ENCODE measurements at regions not wholly inside any gene's neighbourhood (a gene's known extent, or its start where the extent isn't known, plus 50 kb on each side); places are given as distances from the start of the nearest gene placed in this dataset.

DNA sequence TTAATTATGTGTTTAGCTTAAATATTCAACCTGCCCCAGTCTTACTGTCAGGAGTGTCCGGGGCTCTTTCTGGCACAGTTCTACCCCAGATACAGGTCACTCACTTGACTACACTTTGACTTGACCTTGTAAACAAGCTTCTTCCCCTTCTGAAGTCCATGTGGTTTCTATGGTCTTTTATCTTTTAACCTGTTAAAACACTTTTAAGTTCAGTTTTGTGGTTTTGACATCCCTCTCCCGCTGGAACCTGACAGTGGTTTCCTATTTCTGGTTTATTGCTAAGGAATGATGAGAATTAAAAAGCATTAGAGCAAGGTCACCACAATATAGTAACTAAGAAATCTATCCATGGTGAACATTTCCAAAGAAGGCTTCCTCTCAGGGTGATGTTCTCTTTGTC, 300.1 kb downstream of the TMEM167A start:
- WGBS, 4 donors: 78 to 87% (median 81%) methylated on average over 2 of the region's 2 CpGs
- no peak for TF ChIP-seq POLR2A (IDR thresholded peaks at IDR 0.05)
- TF ChIP-seq, protein P1, sequence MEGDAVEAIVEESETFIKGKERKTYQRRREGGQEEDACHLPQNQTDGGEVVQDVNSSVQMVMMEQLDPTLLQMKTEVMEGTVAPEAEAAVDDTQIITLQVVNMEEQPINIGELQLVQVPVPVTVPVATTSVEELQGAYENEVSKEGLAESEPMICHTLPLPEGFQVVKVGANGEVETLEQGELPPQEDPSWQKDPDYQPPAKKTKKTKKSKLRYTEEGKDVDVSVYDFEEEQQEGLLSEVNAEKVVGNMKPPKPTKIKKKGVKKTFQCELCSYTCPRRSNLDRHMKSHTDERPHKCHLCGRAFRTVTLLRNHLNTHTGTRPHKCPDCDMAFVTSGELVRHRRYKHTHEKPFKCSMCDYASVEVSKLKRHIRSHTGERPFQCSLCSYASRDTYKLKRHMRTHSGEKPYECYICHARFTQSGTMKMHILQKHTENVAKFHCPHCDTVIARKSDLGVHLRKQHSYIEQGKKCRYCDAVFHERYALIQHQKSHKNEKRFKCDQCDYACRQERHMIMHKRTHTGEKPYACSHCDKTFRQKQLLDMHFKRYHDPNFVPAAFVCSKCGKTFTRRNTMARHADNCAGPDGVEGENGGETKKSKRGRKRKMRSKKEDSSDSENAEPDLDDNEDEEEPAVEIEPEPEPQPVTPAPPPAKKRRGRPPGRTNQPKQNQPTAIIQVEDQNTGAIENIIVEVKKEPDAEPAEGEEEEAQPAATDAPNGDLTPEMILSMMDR (IDR thresholded peaks at IDR 0.05): no peak

DNA sequence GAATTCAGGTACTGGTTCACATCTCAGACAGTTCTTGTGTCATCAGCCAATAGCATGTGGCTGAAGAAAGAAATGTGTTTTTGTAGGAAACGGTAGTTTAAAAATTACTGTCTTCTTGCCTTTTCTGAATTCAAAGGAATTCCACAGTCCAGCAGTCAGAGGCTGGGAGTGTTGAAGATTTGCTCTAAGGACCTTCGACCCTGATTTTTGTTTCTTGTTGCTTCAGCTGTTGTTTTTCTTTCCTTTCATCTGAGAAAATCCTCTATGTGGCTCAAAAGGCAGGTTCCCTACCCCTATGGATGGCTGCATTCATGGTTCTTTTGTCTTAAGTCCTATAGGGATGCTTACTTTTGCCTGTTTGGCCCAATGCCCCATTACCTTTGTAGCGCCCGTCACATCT, 304.9 kb downstream of the TMEM167A start:
- no peak for ATAC-seq
- Histone ChIP-seq H3K9me3 (no peaks in the 10 kb centered on the region), H3K36me3 (no peaks in the 10 kb centered on the region), H3K4me1 (no peaks in the 10 kb centered on the region), H3K4me3 (no peak overlapping the region), H3K27ac (no peak overlapping the region), H3K27me3 (no peaks in the 10 kb centered on the region)
- no peak for DNase-seq
- 83 to 89% (median 86%) methylated on average over 4 of the region's 4 CpGs for WGBS, 4 donors
- TF ChIP-seq, protein P1 (IDR thresholded peaks at IDR 0.05): no peak
- TF ChIP-seq POLR2A (IDR thresholded peaks at IDR 0.05): no peak
- intact Hi-C loops (cut with DNase I): no loop called here

More for the DNA sequence above, 300.1 kb downstream of the TMEM167A start:
- Histone ChIP-seq H3K27ac (no peak overlapping the region), H3K36me3 (no peaks in the 10 kb centered on the region), H3K9me3 (no peaks in the 10 kb centered on the region), H3K4me1 (no peaks in the 10 kb centered on the region), H3K27me3 (no peaks in the 10 kb centered on the region), H3K4me3 (no peak overlapping the region)
- ATAC-seq: no peak
- intact Hi-C loops (cut with DNase I): no loop called here
- DNase-seq: no peak

DNA sequence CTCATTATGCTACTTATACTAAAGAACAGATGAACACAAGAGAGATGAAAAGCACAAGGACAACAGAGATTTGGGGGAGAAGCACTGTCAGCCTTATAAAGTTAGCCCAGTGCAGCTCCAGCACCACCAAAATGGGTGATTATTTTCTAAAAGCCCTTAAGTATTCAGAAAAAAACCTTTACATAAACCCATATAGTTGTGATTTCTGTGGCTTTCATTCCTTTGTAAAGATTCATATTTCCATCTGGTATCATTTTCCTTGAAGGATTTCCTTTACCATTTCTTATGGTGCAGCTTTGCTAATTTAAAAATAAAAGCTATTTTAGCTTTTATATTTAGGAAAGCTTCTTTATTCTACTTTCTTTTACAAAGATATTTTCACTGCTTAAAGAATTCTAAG, 311.0 kb downstream of the TMEM167A start:
- TF ChIP-seq, protein P1 (IDR thresholded peaks at IDR 0.05): no peak
- no peak for TF ChIP-seq POLR2A (IDR thresholded peaks at IDR 0.05)
- DNase-seq: no peak
- no peak for ATAC-seq
- H3K4me3 ChIP-seq: no peak overlapping the region
- intact Hi-C loops (cut with DNase I): no loop called here
- no peaks in the 10 kb centered on the region for H3K4me1 ChIP-seq
- no peaks in the 10 kb centered on the region for H3K36me3 ChIP-seq
- H3K9me3 ChIP-seq: peaks cover 0 to under 1% (median 0%) of the 10 kb centered on the region in 12 donors
- H3K27me3 ChIP-seq: no peaks in the 10 kb centered on the region
- H3K27ac ChIP-seq: no peak overlapping the region

DNA sequence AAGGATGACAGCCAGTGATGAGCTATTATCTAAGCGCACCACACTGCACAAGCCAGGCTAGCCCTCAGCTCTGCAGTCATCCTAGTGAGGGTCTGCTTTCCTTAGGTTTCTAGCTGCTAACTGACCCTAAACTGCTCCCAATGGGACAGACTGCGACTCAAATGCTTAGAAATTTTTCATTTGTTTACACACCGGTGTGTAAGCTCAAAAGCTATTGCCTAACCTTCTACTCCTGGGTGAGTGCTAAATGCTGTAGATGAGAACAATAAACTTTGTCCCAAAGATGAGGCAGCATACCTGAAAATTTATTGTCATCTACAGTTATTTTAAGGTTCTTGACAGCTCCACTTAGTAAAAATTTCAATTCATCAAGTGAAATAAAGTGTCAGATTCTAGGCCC, 311.4 kb downstream of the TMEM167A start:
- Histone ChIP-seq H3K36me3 (no peaks in the 10 kb centered on the region), H3K27ac (no peak overlapping the region), H3K27me3 (no peaks in the 10 kb centered on the region), H3K4me3 (no peak overlapping the region), H3K4me1 (no peaks in the 10 kb centered on the region), H3K9me3 (peaks cover 0 to 5% (median 0%) of the 10 kb centered on the region in 12 donors)
- intact Hi-C loops (cut with DNase I): no loop called here
- WGBS, 4 donors: 73 to 86% (median 81%) methylated on average over 3 of the region's 3 CpGs
- DNase-seq (no peak), ATAC-seq (no peak)
- no peak for TF ChIP-seq POLR2A (IDR thresholded peaks at IDR 0.05)
- TF ChIP-seq, protein P1 (IDR thresholded peaks at IDR 0.05): no peak
